Activated naive CD8-positive, alpha-beta T cell treated with anti-CD3 and anti-CD28 coated beads, Interleukin-2, amount 10 ng/mL, durations not matched to agents 7 days and 5 days (primary cell): ENCODE measurements at regions not wholly inside any gene's neighbourhood (a gene's known extent, or its start where the extent isn't known, plus 50 kb on each side); places are given as distances from the start of the nearest gene placed in this dataset.

Experiments
- ATAC-seq: fragments of 150-1000 bp; cut with Tn5 transposase; one replicate; pipeline ENCODE4 v1.10.0; 2021; ENCODE audit warnings: low read depth, moderate library complexity
- POLR2A ChIA-PET: fragments of 350-600 bp; sonication (Branson Sonifier 250); formaldehyde crosslinking; loops from one replicate; lab custom pipeline; 2021; ENCODE audit warnings: antibody characterized with exemption; lab: Charles Lee
- DNase-seq: peaks from one replicate; pipeline ENCODE4 v3.0.0; 2021
- H3K27ac Mint-ChIP-seq: one replicate; pipeline ENCODE4 v1.8.0; 2022; ENCODE audit warnings: mild to moderate bottlenecking, mixed read lengths
- H3K27me3 Mint-ChIP-seq: one replicate; pipeline ENCODE4 v1.8.0; 2022; ENCODE audit warnings: mild to moderate bottlenecking, moderate library complexity, mixed read lengths
- H3K36me3 Mint-ChIP-seq: one replicate; pipeline ENCODE4 v1.8.0; 2021; ENCODE audit warnings: mild to moderate bottlenecking, mixed read lengths
- H3K4me1 Mint-ChIP-seq: one replicate; pipeline ENCODE4 v1.8.0; 2021; ENCODE audit warnings: mixed read lengths
- H3K4me3 Mint-ChIP-seq: one replicate; pipeline ENCODE4 v1.8.0; 2022; ENCODE audit warnings: mild to moderate bottlenecking, moderate library complexity, mixed read lengths
- H3K9me3 Mint-ChIP-seq: one replicate; pipeline ENCODE4 v1.8.0; 2021; ENCODE audit warnings: mixed read lengths

- DNase-seq (no peak), ATAC-seq (no peak)
- Mint-ChIP-seq H3K4me3 (no peak overlapping the region), H3K4me1 (no peaks in the 10 kb centered on the region), H3K9me3 (peaks cover 5% of the 10 kb centered on the region), H3K36me3 (no peaks in the 10 kb centered on the region), H3K27me3 (no peaks in the 10 kb centered on the region), H3K27ac (no peak overlapping the region)
- POLR2A ChIA-PET: no interaction called here
These were observed 144.4 kb downstream of the CAND1 start for GRCh38 chr12:67413577-67413976.

GRCh38 chr12:67414011-67414715 is 145.0 kb downstream of the CAND1 start:
- Mint-ChIP-seq H3K4me3 (no peak overlapping the region), H3K27ac (no peak overlapping the region)

GRCh38 chr12:67415473-67415872 is 146.3 kb downstream of the CAND1 start:
- H3K27ac Mint-ChIP-seq: no peak overlapping the region
- DNase-seq: no peak

More at GRCh38 chr12:67414011-67414715, 145.0 kb downstream of the CAND1 start:
- ATAC-seq: no peak
- Mint-ChIP-seq H3K9me3 (peaks cover 3% of the 10 kb centered on the region), H3K4me1 (no peaks in the 10 kb centered on the region), H3K27me3 (no peaks in the 10 kb centered on the region), H3K36me3 (no peaks in the 10 kb centered on the region)
- POLR2A ChIA-PET: no interaction called here
- DNase-seq: no peak

GRCh38 chr12:67419810-67420209 is 150.7 kb downstream of the CAND1 start:
- H3K27me3 Mint-ChIP-seq: no peaks in the 10 kb centered on the region
- no peaks in the 10 kb centered on the region for H3K9me3 Mint-ChIP-seq
- POLR2A ChIA-PET: no interaction called here
- H3K4me3 Mint-ChIP-seq: no peak overlapping the region
- H3K27ac Mint-ChIP-seq: no peak overlapping the region
- H3K36me3 Mint-ChIP-seq: no peaks in the 10 kb centered on the region
- DNase-seq (no peak), ATAC-seq (no peak)
- no peaks in the 10 kb centered on the region for H3K4me1 Mint-ChIP-seq

More at GRCh38 chr12:67415473-67415872, 146.3 kb downstream of the CAND1 start:
- H3K4me3 Mint-ChIP-seq: no peak overlapping the region
- H3K27me3 Mint-ChIP-seq: no peaks in the 10 kb centered on the region
- H3K4me1 Mint-ChIP-seq: no peaks in the 10 kb centered on the region
- no peaks in the 10 kb centered on the region for H3K36me3 Mint-ChIP-seq
- peaks cover 3% of the 10 kb centered on the region for H3K9me3 Mint-ChIP-seq
- no peak for ATAC-seq
- POLR2A ChIA-PET: no interaction called here

GRCh38 chr12:67420506-67420905 is 151.3 kb downstream of the CAND1 start:
- ATAC-seq: no peak
- H3K4me3 Mint-ChIP-seq: no peak overlapping the region
- no peak overlapping the region for H3K27ac Mint-ChIP-seq
- no peaks in the 10 kb centered on the region for H3K27me3 Mint-ChIP-seq
- H3K36me3 Mint-ChIP-seq: no peaks in the 10 kb centered on the region
- H3K9me3 Mint-ChIP-seq: no peaks in the 10 kb centered on the region
- POLR2A ChIA-PET: no interaction called here
- no peak for DNase-seq
- H3K4me1 Mint-ChIP-seq: no peaks in the 10 kb centered on the region

- POLR2A ChIA-PET: interaction anchor here (0.7 kb wide), 1 partner anchor 47 kb away, joined by 3 read pairs; no protein-coding TSS in a partner anchor
- no peak overlapping the region for H3K27ac Mint-ChIP-seq
- ATAC-seq: no peak
These were observed 152.9 kb downstream of the CAND1 start for GRCh38 chr12:67422081-67422480.

GRCh38 chr12:67424784-67425183 is 155.6 kb downstream of the CAND1 start:
- no peak overlapping the region for H3K27ac Mint-ChIP-seq
- no peaks in the 10 kb centered on the region for H3K36me3 Mint-ChIP-seq

More at GRCh38 chr12:67422081-67422480, 152.9 kb downstream of the CAND1 start:
- Mint-ChIP-seq H3K36me3 (no peaks in the 10 kb centered on the region), H3K27me3 (no peaks in the 10 kb centered on the region), H3K9me3 (no peaks in the 10 kb centered on the region), H3K4me1 (peaks cover 1% of the 10 kb centered on the region), H3K4me3 (no peak overlapping the region)
- DNase-seq: no peak

GRCh38 chr12:67425394-67425793 is 156.2 kb downstream of the CAND1 start:
- POLR2A ChIA-PET: no interaction called here
- no peak overlapping the region for H3K27ac Mint-ChIP-seq
- DNase-seq: no peak
- H3K36me3 Mint-ChIP-seq: no peaks in the 10 kb centered on the region
- H3K4me3 Mint-ChIP-seq: no peak overlapping the region
- H3K27me3 Mint-ChIP-seq: no peaks in the 10 kb centered on the region
- H3K9me3 Mint-ChIP-seq: no peaks in the 10 kb centered on the region
- ATAC-seq: no peak
- peaks cover 1% of the 10 kb centered on the region for H3K4me1 Mint-ChIP-seq

More at GRCh38 chr12:67424784-67425183, 155.6 kb downstream of the CAND1 start:
- Mint-ChIP-seq H3K4me3 (no peak overlapping the region), H3K9me3 (no peaks in the 10 kb centered on the region), H3K27me3 (no peaks in the 10 kb centered on the region), H3K4me1 (peaks cover 1% of the 10 kb centered on the region)
- ATAC-seq (no peak), DNase-seq (no peak)
- POLR2A ChIA-PET: no interaction called here

GRCh38 chr12:67426067-67426466 is 156.9 kb downstream of the CAND1 start:
- Mint-ChIP-seq H3K27ac (no peak overlapping the region), H3K36me3 (no peaks in the 10 kb centered on the region), H3K4me3 (no peak overlapping the region), H3K4me1 (peaks cover 1% of the 10 kb centered on the region), H3K27me3 (no peaks in the 10 kb centered on the region), H3K9me3 (no peaks in the 10 kb centered on the region)
- DNase-seq (no peak), ATAC-seq (no peak)
- POLR2A ChIA-PET: no interaction called here

GRCh38 chr12:67427336-67427735 is 158.2 kb downstream of the CAND1 start:
- Mint-ChIP-seq H3K4me3 (no peak overlapping the region), H3K36me3 (no peaks in the 10 kb centered on the region), H3K27ac (no peak overlapping the region), H3K27me3 (no peaks in the 10 kb centered on the region), H3K4me1 (peaks cover 1% of the 10 kb centered on the region), H3K9me3 (no peaks in the 10 kb centered on the region)
- POLR2A ChIA-PET: no interaction called here
- ATAC-seq (no peak), DNase-seq (no peak)

- POLR2A ChIA-PET: no interaction called here
- no peaks in the 10 kb centered on the region for H3K9me3 Mint-ChIP-seq
- no peak overlapping the region for H3K4me3 Mint-ChIP-seq
- H3K27ac Mint-ChIP-seq: no peak overlapping the region
- H3K36me3 Mint-ChIP-seq: no peaks in the 10 kb centered on the region
- peaks cover 1% of the 10 kb centered on the region for H3K4me1 Mint-ChIP-seq
- DNase-seq (no peak), ATAC-seq (no peak)
- H3K27me3 Mint-ChIP-seq: no peaks in the 10 kb centered on the region
These were observed 159.3 kb downstream of the CAND1 start for GRCh38 chr12:67428431-67428830.

GRCh38 chr12:67430708-67431335 is 161.7 kb downstream of the CAND1 start:
- Mint-ChIP-seq H3K4me3 (no peak overlapping the region), H3K27ac (no peak overlapping the region), H3K9me3 (no peaks in the 10 kb centered on the region), H3K27me3 (no peaks in the 10 kb centered on the region), H3K4me1 (peaks cover 1% of the 10 kb centered on the region), H3K36me3 (no peaks in the 10 kb centered on the region)
- ATAC-seq: no peak
- POLR2A ChIA-PET: no interaction called here
- DNase-seq: no peak

GRCh38 chr12:67431411-67432020 is 162.4 kb downstream of the CAND1 start:
- Mint-ChIP-seq H3K4me3 (no peak overlapping the region), H3K36me3 (no peaks in the 10 kb centered on the region), H3K27ac (no peak overlapping the region), H3K4me1 (no peaks in the 10 kb centered on the region), H3K9me3 (no peaks in the 10 kb centered on the region), H3K27me3 (no peaks in the 10 kb centered on the region)
- DNase-seq: no peak
- no peak for ATAC-seq
- POLR2A ChIA-PET: no interaction called here
